PC-9 (cell line): ENCODE measurements at regions not wholly inside any gene's neighbourhood (a gene's known extent, or its start where the extent isn't known, plus 50 kb on each side); places are given as distances from the start of the nearest gene placed in this dataset.
"Not testable (repeated sequence)": the region's sequence is repeated elsewhere in the genome, so short reads cannot be mapped to it uniquely, and the experiment has no call there.

Source experiments
- BruUV-seq: library from RNA; stranded (reverse); fragments of 400-500 nt; replicated peaks from 2 replicates; lab custom pipeline; 2021; lab: Mats Ljungman, UMichigan
- CTCF ChIA-PET: fragments of 300-600 bp; sonication (Branson Sonifier 250); formaldehyde crosslinking; loops from one replicate; lab custom pipeline; 2022; ENCODE audit warnings: antibody characterized with exemption; lab: Charles Lee
- POLR2A ChIA-PET: fragments of 300-600 bp; sonication (Branson Sonifier 250); formaldehyde crosslinking; loops from one replicate; lab custom pipeline; 2022; ENCODE audit warnings: antibody characterized with exemption; ENCODE audit not compliant: unreplicated experiment; lab: Charles Lee
- DNase-seq, 2 experiments: peaks; one replicate each; pipeline versions ENCODE4 v3.0.0 to v3.0.0-alpha.2; 2015 to 2022; ENCODE audit warnings: mixed read lengths in 1 of 2
- H2AFZ ChIP-seq: fragments of 200-600 bp; sonication (generic); 2 replicates; pipeline ENCODE4 v1.8.1; 2017; ENCODE audit warnings: antibody characterized with exemption
- H3F3A ChIP-seq: fragments of 200-600 bp; sonication (generic); 2 replicates; pipeline ENCODE4 v1.8.1; 2017; ENCODE audit warnings: antibody characterized with exemption, mild to moderate bottlenecking, low read depth; ENCODE audit not compliant: insufficient read depth
- H3K27ac ChIP-seq: fragments of 200-600 bp; sonication (generic); 2 replicates; pipeline ENCODE4 v1.6.1; 2016; ENCODE audit warnings: mixed run types
- H3K27me3 ChIP-seq: fragments of 200-600 bp; sonication (generic); 2 replicates; pipeline ENCODE4 v1.6.1; 2016; ENCODE audit warnings: low read depth, mixed run types; ENCODE audit not compliant: insufficient read depth
- H3K36me3 ChIP-seq: fragments of 200-600 bp; sonication (generic); 2 replicates; pipeline ENCODE4 v1.6.1; 2016; ENCODE audit warnings: low read depth, mixed run types
- H3K4me1 ChIP-seq: fragments of 200-600 bp; sonication (generic); replicated peaks from 2 replicates; pipeline ENCODE4 v1.6.1; 2016; ENCODE audit warnings: mixed run types; ENCODE audit not compliant: insufficient read depth
- H3K4me2 ChIP-seq: fragments of 200-600 bp; sonication (generic); 2 replicates; pipeline ENCODE4 v1.6.1; 2017; ENCODE audit warnings: mixed run types
- H3K4me3 ChIP-seq: fragments of 200-600 bp; sonication (generic); 2 replicates; pipeline ENCODE4 v1.6.1; 2016; ENCODE audit warnings: mixed run types
- H3K79me2 ChIP-seq: fragments of 200-600 bp; sonication (generic); 2 replicates; pipeline ENCODE4 v1.6.1; 2017; ENCODE audit warnings: low read depth, mixed run types
- H3K9me2 ChIP-seq: fragments of 200-600 bp; sonication (generic); 2 replicates; pipeline ENCODE4 v1.8.1; 2017; ENCODE audit warnings: mild to moderate bottlenecking; ENCODE audit not compliant: insufficient read depth
- H3K9me3 ChIP-seq: fragments of 200-600 bp; sonication (generic); 2 replicates; pipeline ENCODE4 v1.8.1; 2016; ENCODE audit warnings: low read depth; ENCODE audit not compliant: insufficient read depth
- H4K20me1 ChIP-seq: fragments of 200-600 bp; sonication (generic); 2 replicates; pipeline ENCODE4 v1.8.1; 2017; ENCODE audit not compliant: insufficient read depth
- CTCF ChIP-seq: fragments of 200-600 bp; sonication (generic); conservative IDR thresholded peaks from 2 replicates; pipeline ENCODE4 v1.6.1; 2017; ENCODE audit warnings: mixed run types, antibody characterized with exemption, mild to moderate bottlenecking, moderate library complexity
- EZH2 ChIP-seq: fragments of 200-600 bp; sonication (generic); IDR thresholded peaks from 2 replicates; pipeline ENCODE4 v1.8.0; 2017; ENCODE audit warnings: antibody characterized with exemption, low read depth
- intact Hi-C: fragments of 100-400 bp; cut with micrococcal nuclease; formaldehyde crosslinking; loops from one replicate; pipeline ENCODE4 v1.10.0; 2022; ENCODE audit not compliant: unreplicated experiment

GRCh38 chr3:102936511-102937045 lies 501.8 kb downstream of the ZPLD1 start:
- no peaks in the 10 kb centered on the region for H3K27me3 ChIP-seq
- no peaks in the 10 kb centered on the region for H3K9me2 ChIP-seq
- intact Hi-C loops, result no loop called here
- no peaks in the 10 kb centered on the region for H3K9me3 ChIP-seq
- no peak overlapping the region for H3K4me3 ChIP-seq
- H2AFZ ChIP-seq, result no peak overlapping the region
- H3K36me3 ChIP-seq, result no peaks in the 10 kb centered on the region
- TF ChIP-seq CTCF (no peak), EZH2 (no peak)
- no peaks in the 10 kb centered on the region for H4K20me1 ChIP-seq
- no peaks in the 10 kb centered on the region for H3K79me2 ChIP-seq
- no peak overlapping the region for H3K4me2 ChIP-seq
- BruUV-seq, result no TSS peak
- no peak overlapping the region for H3K27ac ChIP-seq
- CTCF ChIA-PET, result no interaction called here
- no peak for DNase-seq
- no peaks in the 10 kb centered on the region for H3K4me1 ChIP-seq
- POLR2A ChIA-PET, result no interaction called here
- H3F3A ChIP-seq, result no peaks in the 10 kb centered on the region

GRCh38 chr3:102941786-102942185 lies 507.0 kb downstream of the ZPLD1 start:
- POLR2A ChIA-PET, result no interaction called here
- Histone ChIP-seq H3K9me2 (no peaks in the 10 kb centered on the region), H2AFZ (no peak overlapping the region), H4K20me1 (no peaks in the 10 kb centered on the region), H3F3A (no peaks in the 10 kb centered on the region), H3K4me1 (no peaks in the 10 kb centered on the region), H3K9me3 (no peaks in the 10 kb centered on the region), H3K4me2 (no peak overlapping the region), H3K4me3 (no peak overlapping the region), H3K27ac (no peak overlapping the region), H3K36me3 (no peaks in the 10 kb centered on the region), H3K27me3 (no peaks in the 10 kb centered on the region), H3K79me2 (no peaks in the 10 kb centered on the region)
- intact Hi-C loops, result no loop called here
- CTCF ChIA-PET, result no interaction called here
- no peak for TF ChIP-seq EZH2
- no peak for TF ChIP-seq CTCF
- no peak for DNase-seq
- BruUV-seq, result no TSS peak

- H3K79me2 ChIP-seq, BruUV-seq, H3K27me3 ChIP-seq, H3K4me1 ChIP-seq, H3K4me3 ChIP-seq, H3K9me3 ChIP-seq, CTCF ChIA-PET, intact Hi-C loops, H3K27ac ChIP-seq, H3K9me2 ChIP-seq, H3F3A ChIP-seq, DNase-seq, H3K4me2 ChIP-seq, H2AFZ ChIP-seq, POLR2A ChIA-PET, H4K20me1 ChIP-seq, H3K36me3 ChIP-seq: not testable (repeated sequence)
Observed at GRCh38 chr3:102946445-102946844, 511.6 kb downstream of the ZPLD1 start.

GRCh38 chr3:102972350-102972749 lies 537.5 kb downstream of the ZPLD1 start:
- H3K36me3 ChIP-seq, result no peaks in the 10 kb centered on the region
- no peaks in the 10 kb centered on the region for H3K4me1 ChIP-seq
- H3K4me2 ChIP-seq, result no peak overlapping the region
- H3K9me3 ChIP-seq, result no peaks in the 10 kb centered on the region
- no peak overlapping the region for H2AFZ ChIP-seq
- no peaks in the 10 kb centered on the region for H3F3A ChIP-seq
- no peaks in the 10 kb centered on the region for H3K27me3 ChIP-seq
- H3K4me3 ChIP-seq, result no peak overlapping the region
- BruUV-seq, result no TSS peak
- no peaks in the 10 kb centered on the region for H3K79me2 ChIP-seq
- ChIA-PET CTCF (no interaction called here), POLR2A (no interaction called here)
- DNase-seq, result no peak
- H3K9me2 ChIP-seq, result no peaks in the 10 kb centered on the region
- intact Hi-C loops, result no loop called here
- no peak for TF ChIP-seq CTCF
- no peak for TF ChIP-seq EZH2
- no peaks in the 10 kb centered on the region for H4K20me1 ChIP-seq
- H3K27ac ChIP-seq, result no peak overlapping the region
